ENCODE measurements at regions not wholly inside any gene's neighbourhood (a gene's known extent, or its start where the extent isn't known, plus 50 kb on each side); places are given as distances from the start of the nearest gene placed in this dataset.

DNA sequence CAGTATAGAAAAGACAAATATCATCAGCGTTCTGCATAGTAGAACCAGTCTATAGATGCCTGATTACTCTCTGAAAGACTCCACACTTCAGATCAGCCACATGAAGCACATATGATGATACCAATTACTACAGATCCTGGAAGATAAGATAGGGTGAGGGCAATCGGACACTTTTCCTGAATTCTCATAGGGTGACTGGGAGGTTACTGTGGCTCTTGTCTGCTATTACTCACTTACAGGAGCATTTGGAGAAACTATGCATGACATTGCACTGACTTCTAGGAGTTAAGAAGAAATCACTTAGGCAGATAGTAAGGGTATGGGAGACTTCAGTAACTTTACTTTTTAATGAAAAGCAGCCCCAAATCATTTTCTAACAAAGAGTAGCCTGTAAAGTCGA, 1140.9 kb downstream of the XPNPEP1 start:
- TF ChIP-seq, protein P1, sequence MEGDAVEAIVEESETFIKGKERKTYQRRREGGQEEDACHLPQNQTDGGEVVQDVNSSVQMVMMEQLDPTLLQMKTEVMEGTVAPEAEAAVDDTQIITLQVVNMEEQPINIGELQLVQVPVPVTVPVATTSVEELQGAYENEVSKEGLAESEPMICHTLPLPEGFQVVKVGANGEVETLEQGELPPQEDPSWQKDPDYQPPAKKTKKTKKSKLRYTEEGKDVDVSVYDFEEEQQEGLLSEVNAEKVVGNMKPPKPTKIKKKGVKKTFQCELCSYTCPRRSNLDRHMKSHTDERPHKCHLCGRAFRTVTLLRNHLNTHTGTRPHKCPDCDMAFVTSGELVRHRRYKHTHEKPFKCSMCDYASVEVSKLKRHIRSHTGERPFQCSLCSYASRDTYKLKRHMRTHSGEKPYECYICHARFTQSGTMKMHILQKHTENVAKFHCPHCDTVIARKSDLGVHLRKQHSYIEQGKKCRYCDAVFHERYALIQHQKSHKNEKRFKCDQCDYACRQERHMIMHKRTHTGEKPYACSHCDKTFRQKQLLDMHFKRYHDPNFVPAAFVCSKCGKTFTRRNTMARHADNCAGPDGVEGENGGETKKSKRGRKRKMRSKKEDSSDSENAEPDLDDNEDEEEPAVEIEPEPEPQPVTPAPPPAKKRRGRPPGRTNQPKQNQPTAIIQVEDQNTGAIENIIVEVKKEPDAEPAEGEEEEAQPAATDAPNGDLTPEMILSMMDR (IDR thresholded peaks at IDR 0.05): no peak
- no peak for TF ChIP-seq EZH2 (IDR thresholded peaks at IDR 0.05; ENCODE audit: borderline replicate concordance, insufficient read depth, low read depth, low read length, poor library complexity, severe bottlenecking)

All from B cell (primary cell).